Activated naive CD4-positive, alpha-beta T cell (primary cell): ENCODE measurements at regions not wholly inside any gene's neighbourhood (a gene's known extent, or its start where the extent isn't known, plus 50 kb on each side); places are given as distances from the start of the nearest gene placed in this dataset.

Source experiments
- DNase-seq, 4 experiments: peaks; one replicate each; lab custom pipeline; 2025; lab: John Stamatoyannopoulos, UW

DNA sequence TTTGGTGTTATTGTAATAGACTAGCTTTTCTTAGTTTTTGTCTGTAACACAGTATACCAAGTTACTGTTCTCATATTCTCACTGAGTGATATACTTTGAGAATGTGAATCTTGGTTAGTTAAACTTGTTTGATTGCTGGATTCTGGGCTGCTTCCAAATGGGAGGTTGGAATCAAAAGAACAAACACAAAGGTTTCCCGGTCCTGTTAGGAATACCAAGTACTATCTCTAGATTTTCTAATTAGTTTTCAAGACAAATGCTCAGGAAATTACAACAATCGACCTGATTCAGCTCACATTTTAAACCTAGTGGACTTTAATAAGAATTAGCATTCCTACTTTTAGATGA is 244.3 kb downstream of the CSNK1G3 start:
- no peak for DNase-seq

DNA sequence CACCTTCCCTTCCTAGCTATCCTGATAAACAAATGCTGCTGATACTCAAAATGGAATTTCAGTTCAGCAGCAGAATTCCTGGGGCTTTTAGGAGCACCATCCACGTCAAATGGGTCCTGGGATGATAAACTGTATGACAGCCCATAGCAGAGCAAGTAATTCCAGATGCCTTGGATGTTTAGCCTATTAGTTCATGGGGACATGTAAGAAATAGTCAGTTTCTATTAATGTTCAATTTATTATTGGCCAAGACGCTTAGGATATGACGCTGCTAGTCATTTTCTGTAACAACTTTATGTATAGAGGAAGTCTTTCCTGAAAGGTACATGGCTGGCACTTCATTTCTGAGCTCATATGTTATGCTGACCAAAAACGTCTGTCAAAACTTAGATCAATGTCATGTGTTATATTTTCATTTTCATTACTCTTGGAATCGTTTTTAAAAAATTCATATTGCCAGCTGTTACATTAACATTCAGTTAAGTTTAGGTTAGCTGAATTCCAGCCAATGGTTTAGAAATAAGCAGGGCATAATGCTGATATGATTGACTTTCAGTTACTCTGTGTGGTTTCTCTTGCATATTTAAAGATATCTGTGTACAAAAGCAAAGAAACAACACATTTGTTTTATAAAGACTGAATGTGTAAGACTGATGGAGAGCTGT is 243.8 kb downstream of the CSNK1G3 start:
- no peak for DNase-seq

DNA sequence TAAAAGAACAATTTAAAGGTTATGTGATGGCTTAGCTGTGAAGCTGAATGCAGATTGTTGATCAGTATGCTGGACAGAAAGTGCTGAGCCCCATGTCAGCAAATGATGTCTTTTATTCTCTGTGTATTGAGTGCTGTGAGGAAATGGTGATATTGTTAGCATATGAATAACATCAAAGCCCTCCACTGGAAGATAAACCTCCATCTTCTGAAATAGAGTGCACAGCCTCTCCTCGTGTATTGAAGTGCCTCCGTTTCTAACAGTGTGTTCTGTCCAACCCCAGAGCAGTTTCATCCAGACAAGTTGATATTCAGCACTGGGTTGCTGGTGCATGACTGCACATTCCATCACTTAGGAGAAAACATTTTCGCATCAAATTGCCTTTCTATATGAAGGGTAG is 242.9 kb downstream of the CSNK1G3 start:
- no peak for DNase-seq

DNA sequence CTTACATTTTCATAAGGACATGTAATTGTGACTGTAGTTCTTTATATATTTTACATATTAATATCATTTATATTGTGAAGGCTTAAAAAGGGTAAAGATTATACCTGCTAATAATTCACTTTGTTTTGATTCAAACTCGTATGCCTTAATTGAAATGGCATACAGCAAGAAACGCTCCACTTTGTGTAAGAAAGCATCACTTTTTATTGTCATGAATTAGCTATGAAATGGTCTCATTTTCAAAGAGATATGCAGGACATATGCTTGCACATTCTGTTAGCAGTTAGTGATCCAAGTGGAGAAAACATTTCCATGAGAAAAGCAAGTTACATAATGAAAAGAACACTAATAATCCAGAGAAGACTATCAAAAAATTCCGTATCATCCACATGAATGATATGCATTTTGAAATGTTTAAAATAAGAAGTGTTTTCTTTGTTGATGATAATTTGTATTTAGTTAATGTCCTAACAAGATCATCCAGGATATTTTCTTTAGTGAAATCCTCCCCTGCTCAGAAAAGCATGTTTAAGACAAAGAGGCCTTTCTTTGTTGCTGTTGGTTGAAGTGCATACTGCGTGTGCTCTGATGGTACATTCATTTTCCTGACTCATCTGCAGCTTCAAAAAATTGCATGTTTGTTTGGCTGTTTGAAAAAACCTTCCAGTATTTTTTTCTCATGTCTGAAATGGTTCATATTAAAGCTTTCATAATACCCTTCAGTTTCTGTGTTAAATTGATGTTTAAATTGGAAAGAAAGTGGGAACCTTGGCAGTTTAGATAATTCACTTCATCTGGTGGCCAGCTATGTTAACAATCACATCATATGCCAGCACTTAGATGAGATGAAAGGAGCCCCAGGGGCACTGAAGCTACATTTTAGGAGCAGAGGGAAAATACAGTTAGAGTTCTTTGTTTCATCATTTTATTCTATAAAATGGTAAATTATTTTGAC is 242.2 kb downstream of the CSNK1G3 start:
- DNase-seq: no peak

DNA sequence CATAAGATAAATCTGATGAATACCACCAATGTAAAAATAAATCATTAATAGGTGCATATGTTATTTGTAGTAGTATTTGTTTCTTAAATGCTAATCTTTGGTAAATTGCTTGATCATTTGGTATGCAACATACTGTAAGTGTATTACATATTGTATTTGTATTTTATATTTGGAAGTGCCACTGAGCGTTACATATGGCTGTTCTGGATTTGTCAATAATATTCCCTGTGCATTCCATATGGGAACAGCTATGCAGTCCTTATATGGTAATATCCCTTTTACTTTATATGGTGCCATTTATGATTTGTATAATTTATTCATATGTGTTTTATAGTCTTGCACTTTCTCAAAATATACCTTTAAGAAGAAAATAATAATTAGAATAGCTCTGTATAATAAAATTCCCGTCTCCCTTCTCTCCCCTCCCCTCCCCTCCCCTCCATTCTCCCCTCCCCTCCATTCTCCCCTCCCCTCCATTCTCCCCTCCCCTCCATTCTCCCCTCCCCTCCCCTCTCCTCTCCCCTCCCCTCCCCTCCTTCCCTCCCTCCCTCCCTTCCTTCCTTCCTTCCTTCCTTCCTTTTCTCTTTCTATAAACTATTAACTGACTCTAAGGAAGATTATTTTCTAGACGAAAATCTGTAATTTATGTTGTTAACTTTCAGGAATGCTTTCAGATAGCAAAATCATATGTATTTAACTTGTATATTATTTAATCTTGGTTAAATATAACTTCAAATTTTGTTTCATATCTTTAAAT is 241.4 kb downstream of the CSNK1G3 start:
- DNase-seq: no peak

DNA sequence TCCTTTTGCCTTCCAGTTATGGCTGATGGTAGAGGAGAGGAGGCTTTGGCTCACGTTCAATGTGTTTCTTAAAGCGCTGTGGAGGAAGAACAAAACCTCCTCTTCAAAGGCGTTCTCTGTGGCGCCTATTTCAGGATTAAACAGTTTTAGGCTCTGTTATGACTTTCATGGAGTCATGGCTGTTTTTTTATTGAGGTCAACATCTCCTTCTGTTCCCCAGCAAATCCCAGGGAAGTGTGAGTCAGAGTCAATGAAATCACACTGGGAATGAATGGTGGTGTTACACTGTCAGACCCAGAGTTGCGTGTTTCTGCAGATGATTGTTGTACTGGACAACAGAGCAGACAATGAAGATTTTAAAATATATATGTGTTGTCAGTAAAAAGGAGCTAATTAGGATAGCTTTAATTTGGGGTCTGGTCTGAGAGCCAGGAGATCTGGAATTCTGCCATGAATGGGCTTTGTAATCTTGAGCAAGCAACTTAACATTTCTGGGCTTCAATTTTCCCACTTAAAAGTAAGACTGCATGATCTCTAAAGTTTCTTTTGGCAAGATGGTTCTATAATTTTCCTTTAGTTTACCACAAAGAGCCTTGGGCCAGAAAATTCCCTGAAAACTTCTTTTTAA is 240.7 kb downstream of the CSNK1G3 start:
- DNase-seq: no peak

DNA sequence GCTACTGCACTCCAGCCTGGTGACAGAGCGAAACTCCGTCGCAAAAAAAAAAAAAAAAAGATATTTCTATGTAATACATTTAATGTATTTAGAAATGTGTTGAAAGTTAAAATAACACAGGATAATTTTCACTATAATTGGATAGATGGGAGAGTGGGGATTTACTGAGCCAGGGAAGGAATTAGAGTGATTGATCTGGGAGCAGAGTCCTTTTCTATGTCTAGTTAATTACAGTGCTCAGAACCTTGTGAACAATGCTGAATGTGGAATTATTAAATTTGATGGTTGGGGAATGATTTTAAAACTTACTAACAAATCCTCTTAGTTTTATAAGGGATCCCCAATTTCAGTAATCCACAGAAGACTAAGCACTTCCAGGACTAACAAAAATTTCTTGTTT is 239.7 kb downstream of the CSNK1G3 start:
- DNase-seq: no peak

DNA sequence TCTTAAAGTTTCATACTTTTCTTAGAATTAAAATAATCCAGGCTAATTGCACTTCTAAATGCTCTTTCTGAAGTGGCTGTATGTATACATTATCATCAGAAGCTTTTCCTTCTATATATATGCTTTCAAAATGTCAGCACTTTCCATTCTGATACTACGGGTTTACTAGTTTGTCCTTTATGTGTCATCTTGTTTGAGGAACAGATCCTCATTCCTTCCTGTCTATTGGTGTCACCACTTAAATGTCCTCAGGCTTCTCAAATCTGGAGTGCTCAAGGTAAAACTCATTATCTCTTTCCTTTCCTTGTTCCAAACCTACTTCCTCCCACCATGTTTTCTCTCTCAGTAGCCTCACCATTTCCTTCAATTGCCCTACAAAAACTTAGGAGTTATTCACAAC is 236.3 kb downstream of the CSNK1G3 start:
- DNase-seq: no peak

DNA sequence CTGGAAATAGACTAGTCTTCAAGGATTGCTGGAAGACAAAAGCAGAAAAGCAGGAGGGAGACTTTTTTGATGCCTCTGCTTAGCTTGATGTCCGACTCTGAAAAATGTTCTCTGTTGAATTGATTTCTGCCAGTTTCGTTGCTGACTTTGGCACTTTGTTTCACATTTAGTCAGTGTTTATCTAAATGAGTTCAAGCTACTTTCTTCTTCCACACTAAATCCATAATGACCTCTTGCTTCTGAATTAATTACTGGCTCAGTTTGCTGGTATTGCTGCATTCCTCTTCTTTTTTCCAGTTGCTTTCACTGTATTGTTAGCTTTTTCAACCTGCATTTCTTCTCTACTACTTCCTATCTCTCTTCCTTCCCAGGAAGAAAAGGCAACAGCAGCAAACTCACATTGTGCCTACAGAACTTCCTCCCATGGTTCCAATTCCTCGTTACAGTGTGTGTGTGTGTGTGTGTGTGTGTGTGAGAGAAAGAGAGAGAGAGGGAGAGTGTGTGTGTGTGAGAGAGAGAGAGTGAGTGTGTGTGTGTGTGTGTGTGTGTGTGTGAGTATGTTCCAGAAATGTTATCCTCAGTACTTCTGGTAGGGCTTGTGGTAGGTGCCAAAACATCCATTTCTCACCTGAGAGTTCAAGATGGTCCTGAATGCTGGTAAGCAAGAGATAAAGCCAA is 234.8 kb downstream of the CSNK1G3 start:
- no peak for DNase-seq

DNA sequence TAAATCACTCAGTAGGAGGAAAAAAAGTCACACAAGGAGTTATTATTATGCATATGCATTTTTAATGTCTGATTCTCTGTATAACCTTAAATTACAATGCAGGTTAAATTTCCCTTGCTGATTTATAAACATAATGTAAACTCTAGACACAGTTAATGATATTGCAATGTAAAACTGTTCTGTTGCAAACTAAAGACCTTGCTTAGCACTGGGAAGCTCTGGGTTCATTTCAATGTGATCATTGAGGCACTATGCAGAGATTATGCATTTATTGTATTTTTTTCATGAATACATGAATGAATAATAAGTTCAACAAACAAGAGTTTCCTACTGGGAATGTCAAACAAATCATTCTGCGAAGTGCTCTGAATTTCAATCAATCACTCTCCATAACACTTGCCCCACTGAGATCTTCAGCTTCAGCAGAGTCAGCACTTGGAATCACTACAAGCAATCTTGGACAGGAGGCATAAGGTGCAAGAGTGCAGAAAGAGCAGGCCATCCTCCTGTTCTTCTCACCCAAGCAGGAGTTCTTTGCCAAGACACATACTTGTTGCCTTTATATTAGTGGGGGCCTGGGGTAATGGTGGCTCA is 232.1 kb downstream of the CSNK1G3 start:
- DNase-seq: no peak

DNA sequence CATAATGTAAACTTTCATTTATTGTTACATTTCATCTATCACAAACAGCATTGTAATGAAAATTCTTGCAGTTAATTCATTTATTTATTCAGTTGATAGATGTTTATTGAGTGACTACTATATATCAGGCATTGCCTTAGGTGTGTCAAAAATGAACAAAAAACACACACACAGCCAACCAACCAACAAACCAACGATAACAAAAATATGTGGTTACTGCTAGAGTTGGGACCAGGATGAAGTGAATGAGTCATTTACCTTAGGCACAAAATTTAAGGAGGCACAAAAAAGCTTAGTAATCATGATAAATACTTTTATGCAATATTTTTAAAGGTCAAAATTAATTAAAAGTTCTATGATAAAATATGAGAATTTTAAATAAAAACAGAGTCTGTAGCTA is 223.4 kb downstream of the CSNK1G3 start:
- DNase-seq: no peak

DNA sequence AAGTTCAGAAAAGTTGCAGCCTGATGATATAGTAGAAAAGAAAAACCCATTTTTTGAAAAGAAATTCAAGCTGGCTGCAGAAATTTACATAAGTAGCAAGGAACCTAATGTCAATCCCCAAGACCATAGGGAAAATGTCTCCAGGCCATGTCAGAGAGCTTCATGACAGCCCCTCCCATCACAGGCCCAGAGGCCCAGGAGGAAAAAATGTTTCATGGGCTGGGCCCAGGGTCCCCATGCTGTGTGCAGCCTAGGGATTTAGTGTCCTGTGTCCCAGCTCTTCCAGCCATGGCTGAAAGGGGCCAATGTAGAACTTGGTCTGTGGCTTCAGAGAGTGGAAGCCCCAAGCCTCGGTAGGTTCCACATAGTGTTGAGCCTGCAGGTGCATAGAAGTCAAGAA is 220.3 kb downstream of the CSNK1G3 start:
- DNase-seq: no peak

DNA sequence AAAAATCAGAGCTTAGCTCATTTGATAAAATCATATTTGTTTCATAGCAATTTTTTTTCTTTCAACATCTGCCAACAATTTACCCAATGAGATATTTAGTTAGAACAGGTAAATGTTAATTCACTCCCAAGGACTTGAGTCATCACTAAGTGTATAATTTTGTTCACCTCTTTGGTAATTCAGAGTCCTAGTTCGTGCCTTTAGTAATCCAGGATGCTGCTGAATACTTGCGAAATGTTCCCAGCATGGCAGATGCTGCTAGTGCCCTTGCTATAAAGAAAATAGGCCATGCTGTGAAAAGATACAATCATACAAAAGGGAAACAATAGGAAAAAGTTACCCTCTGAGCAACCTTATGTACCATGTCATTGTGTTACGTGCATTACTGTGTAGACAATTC is 210.5 kb downstream of the CSNK1G3 start:
- no peak for DNase-seq

DNA sequence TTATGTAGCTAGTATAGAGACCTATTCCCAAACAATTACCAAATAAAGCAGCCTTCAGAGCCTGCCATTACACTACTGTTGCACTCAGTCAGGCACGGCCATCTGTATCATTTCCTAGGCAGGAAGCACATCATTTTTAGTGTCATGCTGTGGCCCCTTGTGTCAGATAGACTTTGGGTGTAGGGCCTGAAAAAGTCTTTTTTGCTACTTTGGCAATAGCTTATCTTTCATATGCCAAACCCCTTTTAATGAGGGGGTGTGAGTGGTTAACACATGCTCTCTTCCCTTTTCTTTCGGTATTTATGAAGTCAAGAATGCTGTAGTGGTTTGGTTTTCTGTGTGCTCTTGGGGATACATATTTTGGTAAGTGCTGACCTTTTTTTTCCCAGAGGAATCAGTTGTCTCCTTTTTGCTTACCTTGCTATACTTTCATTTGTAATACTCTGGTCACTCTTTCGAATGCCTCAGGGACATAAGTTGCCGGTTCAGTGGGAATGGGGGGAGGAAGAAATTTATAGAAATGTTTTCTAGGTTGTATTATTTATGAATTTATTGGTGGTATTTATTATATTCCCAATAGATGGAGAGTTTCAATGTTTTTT is 209.8 kb downstream of the CSNK1G3 start:
- DNase-seq: no peak

DNA sequence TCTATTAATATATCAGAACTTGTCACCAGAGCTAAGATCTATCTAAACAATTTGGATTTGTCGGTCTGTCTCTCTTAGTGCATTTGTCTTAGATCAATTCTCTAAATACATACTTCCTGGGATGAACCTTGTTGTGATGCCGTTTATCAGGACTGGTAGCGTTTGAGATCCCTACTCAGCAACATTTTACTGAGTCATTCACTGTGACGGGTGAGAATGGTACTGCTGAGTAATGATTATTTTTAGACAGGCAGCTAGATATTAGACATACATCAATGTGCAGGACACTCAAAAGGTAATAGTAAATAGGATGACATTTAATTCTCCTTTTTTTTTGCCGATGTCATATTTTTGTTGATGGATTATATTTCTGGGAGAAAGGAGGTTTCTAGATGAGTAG is 209.0 kb downstream of the CSNK1G3 start:
- no peak for DNase-seq

DNA sequence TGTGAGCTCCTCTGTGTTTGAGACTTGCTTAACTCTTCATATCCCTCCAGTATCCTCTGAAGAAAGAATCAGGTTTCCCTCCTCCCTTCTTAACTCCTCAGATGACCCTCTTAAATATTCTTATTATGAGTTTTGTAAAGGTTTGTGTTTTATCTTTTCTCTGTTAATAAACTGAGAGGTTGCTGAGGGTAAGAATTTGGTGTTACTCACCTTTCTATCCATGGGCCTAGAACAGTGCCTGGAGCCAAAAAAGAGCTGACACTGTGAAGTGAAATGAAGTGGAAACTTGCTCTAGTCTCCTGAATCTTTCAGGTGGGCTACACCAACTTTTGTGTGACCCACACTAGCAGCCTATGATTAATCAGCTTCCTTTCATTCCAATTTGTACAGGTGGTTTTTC is 208.4 kb downstream of the CSNK1G3 start:
- DNase-seq: no peak

DNA sequence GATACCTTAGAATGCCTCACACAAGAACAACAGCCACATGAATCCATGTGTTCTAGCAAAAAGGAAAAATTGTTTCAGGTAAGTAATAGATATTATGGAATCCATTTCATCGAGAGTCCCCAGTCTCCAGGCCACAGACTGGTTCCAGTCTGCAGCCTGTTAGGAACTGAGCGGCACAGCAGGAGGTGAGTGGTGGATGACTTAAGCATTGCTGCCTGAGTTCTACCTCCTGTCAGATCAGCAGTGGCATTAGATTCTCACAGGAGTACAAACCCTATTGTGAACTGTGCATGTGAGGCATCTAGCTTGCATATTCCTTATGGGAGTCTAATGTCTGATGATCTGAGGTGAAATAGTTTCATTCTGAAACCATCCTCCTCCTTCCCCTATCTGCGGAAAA is 207.0 kb downstream of the CSNK1G3 start:
- no peak for DNase-seq

DNA sequence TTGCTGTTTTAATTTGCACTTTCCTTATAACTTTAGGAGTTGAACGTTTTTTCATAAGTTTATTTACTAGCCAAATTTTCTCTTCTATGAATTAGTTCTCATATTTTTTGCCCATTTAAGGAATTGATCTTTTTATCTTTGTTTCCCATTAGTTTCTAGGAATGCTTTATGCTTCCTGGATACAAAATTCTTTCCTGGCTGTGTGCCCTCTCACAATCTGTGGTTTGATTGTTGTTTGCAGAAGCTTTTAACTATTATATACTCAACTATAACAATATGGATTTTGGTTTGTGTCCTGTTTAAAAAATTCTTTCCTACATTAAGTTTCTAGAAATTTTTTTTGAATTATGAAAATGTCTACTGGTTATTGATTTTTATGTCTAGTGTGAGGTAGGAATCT is 206.3 kb downstream of the CSNK1G3 start:
- DNase-seq: no peak

DNA sequence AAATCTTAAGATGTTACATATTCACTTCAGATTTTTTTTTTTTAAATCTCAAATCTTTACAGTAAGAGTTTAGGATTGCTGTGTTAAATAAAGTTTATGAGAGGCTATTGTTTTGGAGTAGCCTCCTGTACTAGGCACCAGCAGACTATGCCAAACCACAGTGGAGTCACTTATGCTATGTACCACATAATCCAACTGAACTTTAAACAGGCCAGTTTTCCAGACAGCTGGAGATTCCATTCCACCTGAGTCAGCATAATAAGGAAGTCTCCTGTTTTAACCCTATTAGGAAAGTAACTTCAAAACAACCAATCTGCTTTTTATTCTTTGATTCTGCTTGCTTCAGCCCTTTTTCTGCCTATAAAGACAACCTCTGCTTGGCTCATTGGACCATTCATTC is 205.2 kb downstream of the CSNK1G3 start:
- no peak for DNase-seq

DNA sequence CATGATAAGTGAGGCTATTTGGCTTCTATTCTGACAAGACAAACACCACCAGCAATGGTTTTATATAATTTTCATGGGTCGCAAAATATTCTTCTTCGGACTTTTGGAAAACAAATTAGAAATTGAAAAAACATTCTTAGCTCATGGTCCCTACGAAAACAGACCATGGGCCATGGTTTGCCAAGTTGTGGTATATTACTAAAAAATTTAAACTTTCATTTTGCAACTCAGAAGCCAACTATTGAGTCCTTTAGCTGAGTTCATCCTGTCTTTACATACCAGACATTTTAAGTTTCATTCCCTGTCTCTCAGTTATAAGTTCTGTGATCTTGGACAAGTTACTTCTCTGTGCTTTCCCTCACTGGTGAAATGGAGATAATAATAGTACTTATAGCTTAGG is 198.1 kb downstream of the CSNK1G3 start:
- no peak for DNase-seq

DNA sequence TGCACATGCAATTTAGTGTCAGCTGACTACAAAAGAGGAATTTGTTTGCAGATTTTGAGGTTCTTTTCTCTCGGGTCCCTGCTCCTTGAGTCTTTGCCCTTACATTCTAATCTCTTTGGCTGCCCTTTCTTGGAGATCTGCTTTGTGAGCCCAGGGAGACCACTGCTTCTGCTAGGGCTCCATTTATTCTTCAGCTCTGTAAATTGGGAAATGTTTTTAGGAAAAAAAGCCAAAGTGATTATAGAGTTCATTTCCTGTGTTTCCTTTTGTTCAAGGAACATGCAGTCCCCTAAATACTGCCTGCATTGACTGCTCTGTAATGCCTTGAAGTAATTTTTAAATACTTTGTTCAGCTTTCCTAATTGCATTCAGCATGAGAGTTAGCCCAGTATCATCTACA is 197.4 kb downstream of the CSNK1G3 start:
- DNase-seq: no peak
